HEK293 (cell line): ENCODE measurements at regions not wholly inside any gene's neighbourhood (a gene's known extent, or its start where the extent isn't known, plus 50 kb on each side); places are given as distances from the start of the nearest gene placed in this dataset.

Experiments used
- CTCF ChIP-seq: fragments of 450-650 bp; formaldehyde crosslinking; IDR thresholded peaks from 2 replicates; pipeline ENCODE4 v1.5.1; 2016; ENCODE audit warnings: missing biosample characterization, missing genetic modification characterization
- PBX3 ChIP-seq: sonication (generic); formaldehyde crosslinking; IDR thresholded peaks from 2 replicates; pipeline ENCODE4 v1.8.1; 2022; ENCODE audit warnings: mild to moderate bottlenecking, moderate library complexity, missing genetic modification reagents
- SALL2 ChIP-seq: fragments of 450-650 bp; formaldehyde crosslinking; IDR thresholded peaks from 2 replicates; pipeline ENCODE4 v1.5.0; 2017; ENCODE audit warnings: missing biosample characterization, mild to moderate bottlenecking, missing genetic modification characterization, borderline replicate concordance
- SETDB1 ChIP-seq: IDR thresholded peaks from one replicate; pipeline ENCODE4 v1.6.1; 2017; ENCODE audit warnings: mild to moderate bottlenecking, low read length, moderate library complexity, mixed read lengths; ENCODE audit not compliant: insufficient read length
- ZFP41 ChIP-seq: fragments of 450-650 bp; formaldehyde crosslinking; IDR thresholded peaks from 2 replicates; pipeline ENCODE4 v1.5.1; 2016; ENCODE audit warnings: missing biosample characterization, missing genetic modification characterization, borderline replicate concordance
- ZNF132 ChIP-seq: fragments of 450-650 bp; formaldehyde crosslinking; IDR thresholded peaks from 2 replicates; pipeline ENCODE4 v1.5.1; 2017; ENCODE audit warnings: missing biosample characterization, missing genetic modification characterization, borderline replicate concordance
- ZNF155 ChIP-seq: fragments of 450-650 bp; formaldehyde crosslinking; IDR thresholded peaks from 2 replicates; pipeline ENCODE4 v1.5.1; 2016; ENCODE audit warnings: missing biosample characterization, missing genetic modification characterization
- ZNF274 ChIP-seq, 2 experiments: fragments of 200-500 bp in 1 of 2; fragments of 450-650 bp in 1 of 2; sonication (Bioruptor generic) in 1 of 2; formaldehyde crosslinking in 1 of 2; IDR thresholded peaks; 2 replicates each; pipeline versions ENCODE4 v1.5.1 to v1.6.1; 2014 to 2016; ENCODE audit warnings: borderline replicate concordance in 1 of 2, inconsistent platforms in 1 of 2, low read length in 1 of 2, missing biosample characterization in 1 of 2, missing genetic modification characterization in 1 of 2
- ZNF416 ChIP-seq: fragments of 450-650 bp; formaldehyde crosslinking; IDR thresholded peaks from 2 replicates; pipeline ENCODE4 v1.5.1; 2016; ENCODE audit warnings: missing biosample characterization, missing genetic modification characterization
- ZNF501 ChIP-seq: fragments of 450-650 bp; formaldehyde crosslinking; IDR thresholded peaks from 2 replicates; pipeline ENCODE4 v1.5.1; 2016; ENCODE audit warnings: missing biosample characterization, missing genetic modification characterization
- ZNF521 ChIP-seq: fragments of 450-650 bp; formaldehyde crosslinking; IDR thresholded peaks from 2 replicates; pipeline ENCODE4 v1.5.1; 2017; ENCODE audit warnings: missing biosample characterization, mild to moderate bottlenecking, missing genetic modification characterization
- ZNF600 ChIP-seq: fragments of 450-650 bp; formaldehyde crosslinking; IDR thresholded peaks from 2 replicates; pipeline ENCODE4 v1.5.1; 2016; ENCODE audit warnings: missing biosample characterization, missing genetic modification characterization
- ZXDB ChIP-seq: fragments of 450-650 bp; formaldehyde crosslinking; IDR thresholded peaks from 2 replicates; pipeline ENCODE4 v1.5.1; 2016; ENCODE audit warnings: missing biosample characterization, missing genetic modification characterization

GRCh38 chr5:167736992-167737391, 554.5 kb upstream of the WWC1 start:
- TF ChIP-seq ZNF600 (tag by site-specific recombination) = no peak
- TF ChIP-seq SALL2 (tag by site-specific recombination) = no peak
- no peak for TF ChIP-seq ZNF521 (tag by site-specific recombination)
- TF ChIP-seq SETDB1 = no peak
- no peak for TF ChIP-seq ZXDB
- no peak for TF ChIP-seq ZNF155 (tag by site-specific recombination)
- TF ChIP-seq ZNF274 (IDR thresholded peaks at IDR 0.05; ENCODE audit: low read length) = no peak
- TF ChIP-seq ZNF274 (tag by site-specific recombination; IDR thresholded peaks at IDR 0.05; ENCODE audit: borderline replicate concordance) = no peak
- TF ChIP-seq ZNF416 (tag by site-specific recombination) = no peak
- no peak for TF ChIP-seq PBX3
- TF ChIP-seq CTCF (tag by site-specific recombination) = no peak
- TF ChIP-seq ZNF501 (tag by site-specific recombination) = no peak
- no peak for TF ChIP-seq ZFP41 (tag by site-specific recombination)
- TF ChIP-seq ZNF132 (tag by site-specific recombination) = no peak
